Effector CD4-positive, alpha-beta T cell (primary cell): ENCODE measurements at regions not wholly inside any gene's neighbourhood (a gene's known extent, or its start where the extent isn't known, plus 50 kb on each side); places are given as distances from the start of the nearest gene placed in this dataset.

Experiments used
- DNase-seq: peaks from one replicate; pipeline ENCODE4 v3.0.0-alpha.2; 2020

DNA sequence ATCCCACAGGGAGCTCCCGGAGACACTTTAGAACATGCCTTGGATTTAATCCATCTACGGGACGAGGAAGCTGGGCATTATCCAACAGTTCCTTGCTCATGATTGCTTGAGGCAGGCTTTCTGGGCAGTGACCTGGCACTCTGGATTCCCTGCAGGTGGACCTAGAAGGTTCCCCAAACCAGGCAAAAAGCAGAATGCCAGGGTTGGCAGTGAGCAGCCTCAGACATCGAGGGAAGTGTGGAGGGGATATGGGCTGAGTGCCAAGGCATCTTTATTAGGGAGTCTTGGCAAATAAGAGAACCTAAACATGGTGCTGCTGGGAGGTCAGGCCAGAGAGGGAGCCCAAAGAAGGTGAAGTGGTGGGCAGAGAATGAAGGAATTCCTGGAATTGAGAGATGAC, 158.5 kb downstream of the CD83 start:
- DNase-seq = no peak

DNA sequence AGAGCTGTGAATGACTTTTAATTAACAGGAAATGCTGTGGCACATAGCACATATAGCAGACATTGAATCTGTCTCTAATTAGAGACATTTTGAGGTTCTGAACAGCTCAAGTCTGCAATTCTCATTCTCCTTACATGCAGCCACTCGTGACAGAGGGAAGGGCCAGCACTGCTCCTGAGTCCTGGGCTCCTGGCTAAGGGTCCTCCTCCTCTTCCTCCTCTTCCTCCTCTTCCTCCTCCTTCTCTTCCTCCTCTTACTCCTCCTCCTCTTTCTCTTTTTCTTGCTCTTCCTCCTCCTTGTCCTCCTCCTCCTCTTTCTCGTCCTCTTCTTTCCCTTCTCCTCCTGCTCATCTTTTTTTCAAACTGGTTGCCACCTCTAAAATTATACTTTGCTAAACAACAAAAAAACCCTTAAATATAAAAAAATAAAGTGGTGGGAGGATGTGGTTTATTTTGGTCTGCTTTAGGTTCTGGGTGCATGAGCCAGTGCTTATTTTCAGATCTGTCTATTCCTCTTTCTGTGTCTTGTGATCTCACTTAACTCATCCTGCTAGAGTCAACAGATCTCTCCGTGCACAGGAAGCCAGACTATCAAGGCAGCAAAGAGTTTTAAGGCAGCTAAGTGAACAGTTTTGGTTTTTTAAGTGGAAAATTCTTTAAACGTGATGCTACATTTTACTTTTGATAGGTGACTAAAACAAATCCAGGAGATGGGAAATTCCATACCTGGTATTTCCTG, 159.3 kb downstream of the CD83 start:
- DNase-seq = no peak

DNA sequence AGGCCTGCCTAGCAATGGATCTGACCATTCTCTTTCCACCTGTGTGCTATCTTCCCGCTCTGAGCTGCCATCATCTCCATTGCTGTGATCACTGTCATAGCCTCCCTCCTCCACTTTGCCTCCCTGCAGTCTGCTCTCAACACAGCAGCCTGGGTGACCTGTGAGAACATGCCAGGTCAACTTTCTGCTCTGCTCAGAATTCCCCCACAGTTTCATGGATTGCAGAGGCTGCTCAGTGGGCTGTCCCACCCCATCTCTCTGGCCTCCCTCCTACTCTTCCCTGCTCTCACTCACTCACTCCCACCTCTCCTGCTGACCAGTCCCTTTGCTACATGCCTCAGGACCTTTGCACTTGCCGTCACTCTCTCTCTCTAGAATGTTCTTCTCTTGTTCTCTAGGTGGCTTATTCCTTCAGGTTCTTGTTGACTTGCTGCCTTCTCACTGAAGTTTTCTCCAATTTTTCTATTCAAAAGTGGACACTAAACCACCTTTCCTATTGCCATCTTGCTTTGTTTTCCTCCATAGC, 159.9 kb downstream of the CD83 start:
- DNase-seq = no peak

DNA sequence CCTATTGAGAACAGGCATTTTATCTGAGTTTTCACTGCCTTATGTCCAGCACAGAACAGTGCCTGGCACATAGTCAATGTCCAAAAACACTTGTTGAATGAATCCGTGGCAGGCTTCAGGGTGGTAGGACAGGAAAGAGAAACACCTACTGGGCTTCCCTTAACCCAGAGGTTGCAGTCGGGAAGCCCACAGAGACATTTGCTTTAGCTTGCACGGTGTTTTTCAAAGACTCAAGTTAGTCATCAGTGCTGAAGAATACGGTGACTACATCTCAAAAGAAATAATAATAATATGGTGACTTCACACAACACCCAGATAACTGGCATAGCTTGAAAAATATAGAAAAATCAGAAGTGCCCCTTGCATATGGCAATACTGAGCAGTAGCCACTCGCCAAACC, 160.4 kb downstream of the CD83 start:
- no peak for DNase-seq

GRCh38 chr6:14278446-14278845, 160.9 kb downstream of the CD83 start:
- DNase-seq = no peak

DNA sequence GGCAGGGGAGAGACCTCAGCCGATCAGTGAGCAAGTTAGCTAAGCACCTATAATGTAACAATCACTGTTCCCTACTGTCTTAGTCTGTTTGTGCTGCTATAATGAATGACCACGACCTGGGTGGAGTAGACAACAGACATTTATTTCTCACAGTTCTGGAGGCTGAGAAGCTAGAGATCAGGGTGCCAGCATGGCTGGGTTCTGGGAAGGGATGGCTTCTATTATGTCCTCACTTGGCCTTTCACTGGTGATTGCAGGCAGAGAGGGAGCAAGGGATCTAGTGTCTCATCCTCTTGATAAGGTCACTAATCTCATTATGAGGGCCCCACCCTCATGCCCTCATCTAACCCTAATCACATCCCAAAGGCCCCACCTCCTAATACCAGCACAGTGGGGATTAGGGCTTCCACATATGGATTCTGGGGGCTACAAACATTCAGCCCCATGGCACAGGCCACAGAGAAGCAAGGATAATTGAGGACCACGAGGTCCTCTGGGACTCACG, 162.5 kb downstream of the CD83 start:
- DNase-seq = no peak

DNA sequence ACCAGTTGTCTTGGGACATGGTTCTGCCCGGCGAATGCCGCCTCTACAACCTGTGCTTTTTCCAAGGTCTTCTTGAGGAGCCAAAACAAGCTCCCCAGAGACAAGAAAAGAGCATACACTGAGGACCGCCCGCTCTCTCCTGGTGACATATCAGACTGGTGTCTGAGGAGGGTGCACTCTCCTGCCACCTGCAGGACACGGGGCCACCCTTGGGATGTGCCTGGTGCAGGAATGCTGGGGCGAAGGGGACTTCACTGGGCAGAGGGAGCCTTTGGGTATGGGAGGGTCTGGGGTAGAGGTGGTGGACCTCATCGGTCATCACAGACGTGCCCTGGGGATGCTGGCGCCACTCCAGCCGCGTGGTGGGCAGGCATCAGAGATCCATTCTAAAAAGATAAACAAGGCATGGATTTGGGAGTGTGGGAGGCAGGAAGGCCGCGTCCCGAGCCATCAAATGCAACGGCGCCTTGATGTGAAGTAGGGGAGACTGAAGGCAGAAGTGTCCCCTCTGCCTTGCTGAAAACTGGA, 163.3 kb downstream of the CD83 start:
- no peak for DNase-seq

DNA sequence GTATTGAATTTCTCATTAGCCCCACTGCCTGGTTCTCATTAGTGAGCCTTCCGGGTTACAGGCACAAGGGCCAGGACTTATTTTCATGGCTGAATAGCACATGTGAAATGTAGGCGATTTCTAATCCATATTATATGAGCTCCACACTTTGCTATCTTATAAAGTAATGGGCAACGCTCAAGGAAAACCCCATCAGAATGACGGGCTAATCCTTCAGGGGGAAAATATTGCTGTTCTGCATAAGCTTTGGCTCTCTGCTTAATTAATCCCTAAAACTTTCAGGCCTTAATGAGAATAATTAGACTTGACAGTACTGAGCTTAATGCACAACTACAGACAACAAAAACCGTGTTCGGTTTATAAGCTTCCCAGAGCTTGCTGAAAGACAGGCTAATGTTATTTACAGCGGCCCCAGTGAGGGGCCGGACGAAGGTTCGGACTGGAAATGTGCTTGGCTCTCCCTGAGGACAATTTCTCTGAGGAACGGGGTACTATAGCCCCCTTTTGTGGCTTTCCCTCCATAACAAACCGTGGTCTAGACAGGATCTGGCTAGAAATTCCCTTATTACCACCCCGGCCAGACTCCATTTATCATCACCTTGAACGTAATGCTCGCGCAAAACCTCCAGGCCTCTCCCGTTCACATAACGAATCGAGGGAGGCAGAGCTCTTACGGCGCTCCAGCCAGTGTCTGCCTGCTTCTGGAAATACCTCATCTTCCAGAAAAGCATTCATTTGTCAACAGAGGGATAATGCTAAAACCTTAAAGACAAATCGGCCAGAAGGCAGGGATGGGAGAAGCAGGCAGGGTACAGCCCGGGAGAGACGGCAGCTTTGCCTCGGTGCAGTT, 164.5 kb downstream of the CD83 start:
- no peak for DNase-seq

DNA sequence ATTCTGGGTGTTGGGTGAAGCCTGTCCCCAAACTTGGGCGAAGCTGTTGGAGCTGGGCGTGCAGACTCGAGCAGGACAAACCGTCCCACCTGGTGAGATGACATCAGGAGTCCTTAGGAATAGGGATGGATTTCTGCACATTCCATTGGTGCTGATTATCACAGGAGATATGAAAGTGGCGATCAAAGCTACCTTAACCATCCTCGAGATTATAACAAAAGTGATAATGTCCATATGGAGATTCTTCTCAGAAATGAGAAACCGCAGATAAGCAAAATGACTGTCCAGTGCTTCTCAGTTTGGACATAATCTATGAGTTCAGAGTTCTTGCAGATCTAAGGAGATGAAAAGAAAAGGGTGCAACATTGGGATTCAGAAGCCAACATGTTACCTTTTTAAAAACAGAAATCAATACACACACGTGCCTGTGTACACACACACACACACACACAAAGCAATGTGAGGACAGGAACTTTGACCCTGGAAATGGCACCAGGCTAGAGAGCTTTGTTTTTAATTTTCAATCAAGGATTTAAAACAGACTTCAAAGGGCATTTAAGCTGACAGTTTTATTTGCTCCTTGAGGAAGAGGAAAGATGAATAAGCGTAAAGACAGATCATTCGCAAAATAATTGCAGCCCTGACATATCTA, 165.4 kb downstream of the CD83 start:
- DNase-seq = no peak

GRCh38 chr6:14283600-14284235, 166.1 kb downstream of the CD83 start:
- no peak for DNase-seq

DNA sequence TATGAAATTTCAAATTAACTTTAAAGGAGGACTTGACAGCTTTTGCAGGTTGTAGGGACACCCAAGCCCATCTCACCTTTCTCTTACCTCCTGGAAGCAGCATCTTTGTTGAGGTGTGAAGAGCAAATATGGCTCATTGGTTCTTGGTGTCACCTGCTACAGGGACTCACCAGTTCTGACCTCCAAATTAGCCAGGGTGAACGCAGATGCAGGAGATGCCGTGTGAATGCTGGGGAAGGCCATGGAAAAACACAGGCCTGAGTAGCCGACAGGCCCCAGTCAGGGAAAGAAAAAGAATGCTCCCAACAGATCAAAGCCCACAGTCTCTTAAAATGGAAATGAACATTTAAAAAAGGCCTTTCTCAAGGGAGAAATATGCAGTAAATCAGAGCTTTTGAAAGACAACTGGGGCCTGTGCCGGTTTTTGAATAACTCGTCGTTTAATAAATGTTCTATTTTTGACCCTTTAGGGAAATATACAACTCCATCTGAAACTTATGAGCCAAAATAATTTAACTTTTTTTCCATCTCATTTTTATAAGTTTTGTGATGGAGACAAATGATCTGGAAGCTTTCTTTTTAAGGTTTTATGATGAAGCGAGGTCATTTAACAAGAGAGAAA, 167.5 kb downstream of the CD83 start:
- no peak for DNase-seq

- DNase-seq = no peak
Measured at GRCh38 chr6:14286144-14286543, 168.6 kb downstream of the CD83 start.

GRCh38 chr6:14286634-14287428, 169.3 kb downstream of the CD83 start:
- no peak for DNase-seq

DNA sequence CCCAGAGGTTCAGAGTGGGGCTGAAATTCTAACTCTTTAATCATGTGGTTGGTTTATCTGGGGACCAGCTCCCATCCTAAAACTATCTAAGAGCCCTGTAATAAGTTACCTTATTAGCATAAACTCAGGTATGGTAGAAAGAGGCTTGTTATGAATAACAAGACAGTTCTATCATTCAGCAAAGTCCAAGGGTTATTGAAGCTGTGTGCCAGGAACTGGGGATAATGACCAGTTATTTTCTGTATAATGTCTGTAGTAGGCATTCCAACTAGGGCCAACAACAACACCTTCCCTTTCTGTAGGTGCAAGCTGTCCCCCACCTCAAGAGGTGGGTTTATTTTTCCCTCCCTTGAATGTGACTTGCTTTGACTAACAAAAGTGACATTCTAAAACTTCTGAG, 170.1 kb downstream of the CD83 start:
- DNase-seq = no peak

- no peak for DNase-seq
Measured at GRCh38 chr6:14288910-14289309, 171.3 kb downstream of the CD83 start.

- DNase-seq = no peak
Measured at GRCh38 chr6:14290041-14290771, 172.6 kb downstream of the CD83 start.

GRCh38 chr6:14290772-14291330, 173.3 kb downstream of the CD83 start:
- no peak for DNase-seq

DNA sequence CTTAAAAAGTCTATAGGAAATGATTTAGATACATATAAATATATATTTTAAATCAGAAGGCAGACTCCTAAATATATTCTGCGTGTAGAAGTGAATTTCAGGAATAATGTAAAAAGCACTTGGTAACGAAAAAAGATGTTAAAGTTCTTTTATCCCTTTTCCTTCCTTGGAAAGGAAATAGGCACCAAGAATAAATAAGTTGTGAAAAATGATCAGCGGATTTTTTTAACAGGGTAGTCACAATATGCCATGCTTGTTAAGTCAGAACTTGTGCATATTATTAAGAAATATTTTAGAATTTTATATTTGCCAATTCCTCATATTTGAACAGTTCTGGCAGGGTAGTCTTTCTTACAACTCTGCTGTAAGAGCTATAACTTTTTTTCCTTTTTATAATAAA, 173.8 kb downstream of the CD83 start:
- DNase-seq = no peak

DNA sequence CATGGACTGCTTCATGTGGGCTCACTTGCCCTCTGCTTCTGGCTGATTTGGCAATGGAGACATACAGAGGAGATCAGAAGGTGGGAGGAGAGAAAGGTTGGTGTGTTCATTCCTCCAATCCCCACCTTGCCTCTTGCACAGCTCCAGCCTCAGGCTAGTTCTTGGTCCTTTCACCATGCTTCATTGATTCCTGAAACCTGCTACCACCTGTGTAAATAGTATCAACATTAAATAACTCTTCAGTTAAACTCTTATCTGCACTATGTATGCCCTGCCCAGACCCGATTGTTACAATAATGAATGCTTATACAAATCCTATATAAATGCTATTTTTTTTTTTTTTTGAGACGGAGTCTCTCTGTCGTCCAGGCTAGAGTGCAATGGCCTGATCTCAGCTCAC, 174.5 kb downstream of the CD83 start:
- no peak for DNase-seq
